Liver (tissue), 8 donors: ENCODE measurements at regions not wholly inside any gene's neighbourhood (a gene's known extent, or its start where the extent isn't known, plus 50 kb on each side); places are given as distances from the start of the nearest gene placed in this dataset.

ENCODE experiments used
- DNase-seq: peaks from one replicate; pipeline ENCODE4 v3.0.0-alpha.2; 2017; ENCODE audit warnings: low spot score
- H3K27ac ChIP-seq, 2 donors: one replicate each; pipeline ENCODE4 v1.7.0; 2013; ENCODE audit warnings: inconsistent platforms in 2 of 2, low read length in 2 of 2, control low read depth in 1 of 2, low read depth in 1 of 2, mild to moderate bottlenecking in 1 of 2
- H3K27me3 ChIP-seq, 4 donors: one replicate each; pipeline versions ENCODE4 v1.6.1 to v1.7.0; 2013; ENCODE audit warnings: low read length in 3 of 4, inconsistent platforms in 1 of 4, mild to moderate bottlenecking in 1 of 4, moderate library complexity in 1 of 4; ENCODE audit not compliant: control insufficient read depth in 4 of 4, insufficient read depth in 4 of 4
- H3K36me3 ChIP-seq, 4 donors: one replicate each; pipeline versions ENCODE4 v1.6.1 to v1.7.0; 2013; ENCODE audit warnings: low read length in 3 of 4, mild to moderate bottlenecking in 3 of 4, low read depth in 1 of 4, moderate library complexity in 1 of 4; ENCODE audit not compliant: control insufficient read depth in 4 of 4, insufficient read depth in 3 of 4
- H3K4me1 ChIP-seq, 4 donors: one replicate each; pipeline versions ENCODE4 v1.6.1 to v1.7.0; 2013; ENCODE audit warnings: low read length in 3 of 4, mild to moderate bottlenecking in 3 of 4, moderate library complexity in 1 of 4; ENCODE audit not compliant: control insufficient read depth in 4 of 4, insufficient read depth in 4 of 4
- H3K4me3 ChIP-seq, 3 donors: one replicate each; pipeline versions ENCODE4 v1.6.1 to v1.7.0; 2013; ENCODE audit warnings: low read length in 3 of 3, control low read depth in 1 of 3, low read depth in 1 of 3, mild to moderate bottlenecking in 1 of 3
- H3K9ac ChIP-seq, 2 donors: one replicate each; pipeline ENCODE4 v1.7.0; 2013; ENCODE audit warnings: low read length in 2 of 2, mild to moderate bottlenecking in 2 of 2, moderate library complexity in 2 of 2, control low read depth in 1 of 2, low read depth in 1 of 2
- H3K9me3 ChIP-seq, 4 donors: one replicate each; pipeline versions ENCODE4 v1.6.1 to v1.7.0; 2013; ENCODE audit warnings: low read length in 3 of 4; ENCODE audit not compliant: control insufficient read depth in 4 of 4
- CTCF ChIP-seq: fragments of 150-350 bp; IDR thresholded peaks from 2 replicates; pipeline ENCODE4 v1.5.1; 2017; ENCODE audit warnings: improper control_type of control experiment, low read depth, low read length; ENCODE audit not compliant: missing input control
- EGR1 ChIP-seq, 2 donors: IDR thresholded peaks; 2 replicates each; pipeline ENCODE4 v1.6.1; 2016 to 2018; ENCODE audit warnings: antibody characterized with exemption in 2 of 2, low read depth in 2 of 2
- FOXA1 ChIP-seq: IDR thresholded peaks from 2 replicates; pipeline ENCODE4 v1.6.1; 2016; ENCODE audit warnings: antibody characterized with exemption
- FOXA2 ChIP-seq: IDR thresholded peaks from 2 replicates; pipeline ENCODE4 v1.6.1; 2016; ENCODE audit warnings: antibody characterized with exemption
- GABPA ChIP-seq, 2 donors: IDR thresholded peaks in 1 of 2; conservative IDR thresholded peaks in 1 of 2; 2 replicates each; pipeline ENCODE4 v1.6.1; 2016; ENCODE audit warnings: antibody characterized with exemption in 2 of 2, mild to moderate bottlenecking in 1 of 2, moderate library complexity in 1 of 2
- HNF4G ChIP-seq: IDR thresholded peaks from 2 replicates; pipeline ENCODE4 v1.6.1; 2016; ENCODE audit warnings: antibody characterized with exemption
- JUND ChIP-seq, 2 donors: IDR thresholded peaks; 2 replicates each; pipeline ENCODE4 v1.6.1; 2016; ENCODE audit warnings: antibody characterized with exemption in 2 of 2
- RAD21 ChIP-seq, 2 donors: IDR thresholded peaks; 2 replicates each; pipeline ENCODE4 v1.6.1; 2016; ENCODE audit warnings: antibody characterized with exemption in 2 of 2, mild to moderate bottlenecking in 2 of 2
- SP1 ChIP-seq: IDR thresholded peaks from 2 replicates; pipeline ENCODE4 v1.6.1; 2018; ENCODE audit warnings: antibody characterized with exemption, mild to moderate bottlenecking
- TAF1 ChIP-seq: conservative IDR thresholded peaks from 2 replicates; pipeline ENCODE4 v1.6.1; 2016; ENCODE audit warnings: antibody characterized with exemption, mild to moderate bottlenecking
- ZBTB33 ChIP-seq: IDR thresholded peaks from 2 replicates; pipeline ENCODE4 v1.6.1; 2016; ENCODE audit warnings: antibody characterized with exemption
- WGBS: extraction: QIAGEN DNeasy Blood & Tissue Kit; methylation state at CpG from one replicate; pipeline ENCODE4 v1.1.7; 2013; 5-methylcytosine and 5-hydroxymethylcytosine counted together
- donor health status: healthy.
- donor health status: healthy.
- donor health status: healthy.
- donor health status: healthy.
- donor health status: healthy.

GRCh38 chr6:99790679-99791078, 184.0 kb downstream of the PRDM13 start:
- H3K9me3 ChIP-seq = no peaks in the 10 kb centered on the region
- TF ChIP-seq ZBTB33 (no peak), RAD21 (IDR thresholded peaks at IDR 0.05) (peak in 1 of 2 donors; percentile 14)
- H3K9ac ChIP-seq = no peak overlapping the region
- H3K27me3 ChIP-seq = peaks cover 0 to 4% (median 1%) of the 10 kb centered on the region in 4 donors
- no peak for DNase-seq
- H3K4me1 ChIP-seq = no peaks in the 10 kb centered on the region
- H3K4me3 ChIP-seq = no peak overlapping the region
- H3K27ac ChIP-seq = no peak overlapping the region
- no peaks in the 10 kb centered on the region for H3K36me3 ChIP-seq

- Histone ChIP-seq H3K9me3 (no peaks in the 10 kb centered on the region), H3K27me3 (peaks cover 0 to 4% (median 0%) of the 10 kb centered on the region in 4 donors), H3K4me3 (no peak overlapping the region), H3K4me1 (no peaks in the 10 kb centered on the region), H3K36me3 (no peaks in the 10 kb centered on the region), H3K27ac (no peak overlapping the region), H3K9ac (no peak overlapping the region)
- TF ChIP-seq SP1 (no peak), JUND (IDR thresholded peaks at IDR 0.05) (no peak), FOXA1 (no peak), FOXA2 (no peak), ZBTB33 (no peak), HNF4G (no peak), TAF1 (no peak)
- 78% methylated on average over 1 of the region's 1 CpG for WGBS
- no peak for DNase-seq
These were observed 192.2 kb downstream of the MCHR2 start for GRCh38 chr6:99801805-99802204.

- H3K27ac ChIP-seq = no peak overlapping the region
- H3K4me1 ChIP-seq = no peaks in the 10 kb centered on the region
- H3K27me3 ChIP-seq = peaks cover 0 to 4% (median 0%) of the 10 kb centered on the region in 4 donors
- no peak overlapping the region for H3K9ac ChIP-seq
- H3K36me3 ChIP-seq = no peaks in the 10 kb centered on the region
- WGBS = 39% methylated on average over 10 of the region's 10 CpGs
- no peak overlapping the region for H3K4me3 ChIP-seq
- no peaks in the 10 kb centered on the region for H3K9me3 ChIP-seq
- TF ChIP-seq CTCF (no peak), JUND (IDR thresholded peaks at IDR 0.05) (no peak), GABPA (IDR thresholded peaks at IDR 0.05 in 1 of 2, conservative IDR thresholded peaks at IDR 0.05 in 1 of 2) (no peak), TAF1 (no peak), EGR1 (IDR thresholded peaks at IDR 0.05; ENCODE audit: low read depth in 2 of 2) (no peak)
- no peak for DNase-seq
These were observed 191.5 kb downstream of the MCHR2 start for GRCh38 chr6:99802396-99803031.
